K562 (cell line): ENCODE measurements at regions not wholly inside any gene's neighbourhood (a gene's known extent, or its start where the extent isn't known, plus 50 kb on each side); places are given as distances from the start of the nearest gene placed in this dataset.

Source experiments
- ATAC-seq: fragments of 200-7000 bp; cut with Tn5 transposase; 3 replicates; pipeline ENCODE4 v1.9.1; 2020; ENCODE audit warnings: moderate library complexity
- BruUV-seq: library from RNA; stranded (reverse); fragments of 400-500 nt; replicated peaks from 2 replicates; lab custom pipeline; 2021; lab: Mats Ljungman, UMichigan
- CTCF ChIA-PET: fragments of 300-600 bp; formaldehyde crosslinking; extraction: SDS; loops from one replicate; lab custom pipeline; 2021; ENCODE audit warnings: low intra/inter-chr PET ratio; lab: Yijun Ruan, JAX
- POLR2A ChIA-PET: fragments of 300-600, 350-650 bp; sonication (Branson Sonifier 250); formaldehyde crosslinking; extraction: SDS; loops from one replicate; lab custom pipeline; 2021; ENCODE audit warnings: antibody characterized with exemption, inconsistent platforms; lab: Yijun Ruan, JAX
- DNase-seq, 4 experiments: peaks; one replicate each; pipeline versions ENCODE4 v3.0.0 to v3.0.0-alpha.2; 2011 to 2018; ENCODE audit warnings: low spot score in 3 of 4, mixed read lengths in 3 of 4; ENCODE audit errors: extremely low read depth in 1 of 4
- FAIRE-seq: peaks from 2 replicates; lab custom pipeline; 2011; peaks lifted over from hg19 to GRCh38; lab: Jason Lieb, UNC
- H2AFZ ChIP-seq: 2 replicates; pipeline ENCODE4 v1.6.0; 2011; ENCODE audit warnings: low read depth, low read length, control low read depth, inconsistent platforms
- H3K27ac ChIP-seq: fragments of 200-600 bp; 3 replicates; pipeline ENCODE4 v1.8.0; 2011; ENCODE audit warnings: low read depth, mild to moderate bottlenecking, control low read depth, inconsistent platforms, low read length, moderate library complexity, mixed read lengths; ENCODE audit errors: extremely low read depth
- H3K27me3 ChIP-seq, 2 experiments: fragments of 300-600 bp in 1 of 2; 2 replicates in 1 of 2; 3 replicates in 1 of 2; pipeline versions ENCODE4 v1.6.0 to v1.8.0; 2011; ENCODE audit warnings: inconsistent platforms in 2 of 2, low read length in 2 of 2, mild to moderate bottlenecking in 1 of 2, mixed read lengths in 1 of 2, moderate library complexity in 1 of 2; ENCODE audit not compliant: control insufficient read depth in 2 of 2, insufficient read depth in 2 of 2
- H3K36me3 ChIP-seq: fragments of 300-600 bp; 3 replicates; pipeline ENCODE4 v1.8.0; 2011; ENCODE audit warnings: mild to moderate bottlenecking, low read length, inconsistent platforms; ENCODE audit not compliant: control insufficient read depth, insufficient read depth
- H3K4me1 ChIP-seq, 2 experiments: fragments of 200-600 bp in 1 of 2; replicated peaks in 1 of 2; 2 replicates in 1 of 2; 3 replicates in 1 of 2; pipeline versions ENCODE4 v1.5.1 to v1.8.0; 2011; ENCODE audit warnings: inconsistent platforms in 2 of 2, low read length in 2 of 2, mild to moderate bottlenecking in 1 of 2, mixed read lengths in 1 of 2, moderate library complexity in 1 of 2; ENCODE audit not compliant: control insufficient read depth in 2 of 2, insufficient read depth in 2 of 2
- H3K4me2 ChIP-seq: 2 replicates; pipeline ENCODE4 v1.6.1; 2011; ENCODE audit warnings: low read length, control low read depth, inconsistent platforms, mixed read lengths; ENCODE audit not compliant: insufficient read depth
- H3K4me3 ChIP-seq: fragments of 200-600 bp; sonication (generic), shearing (Covaris generic); 2 replicates; pipeline ENCODE4 v1.5.1; 2016; ENCODE audit warnings: control low read depth, inconsistent platforms
- H3K79me2 ChIP-seq: fragments of 200-600 bp; 3 replicates; pipeline ENCODE4 v1.8.0; 2011; ENCODE audit warnings: low read length, inconsistent platforms; ENCODE audit not compliant: control insufficient read depth, insufficient read depth
- H3K9ac ChIP-seq, 2 experiments: 2 replicates each; pipeline versions ENCODE4 v1.6.0 to v1.6.1; 2011; ENCODE audit warnings: low read depth in 2 of 2, low read length in 2 of 2, control low read depth in 1 of 2, inconsistent platforms in 1 of 2, mild to moderate bottlenecking in 1 of 2, mixed read lengths in 1 of 2; ENCODE audit not compliant: insufficient read depth in 1 of 2
- H3K9me1 ChIP-seq: one replicate; pipeline ENCODE4 v1.6.0; 2011; ENCODE audit warnings: inconsistent platforms, mild to moderate bottlenecking, low read length, moderate library complexity; ENCODE audit not compliant: control insufficient read depth, insufficient read depth
- H3K9me3 ChIP-seq: replicated peaks from 2 replicates; pipeline ENCODE4 v1.5.1; 2011; ENCODE audit warnings: low read depth, low read length, inconsistent platforms; ENCODE audit not compliant: control insufficient read depth, insufficient read depth
- H4K20me1 ChIP-seq: replicated peaks from 2 replicates; pipeline ENCODE4 v1.6.1; 2011; ENCODE audit warnings: low read length, inconsistent platforms, mixed read lengths; ENCODE audit not compliant: control insufficient read depth, insufficient read depth
- ATF1 ChIP-seq, 2 experiments: fragments of 450-650 bp in 1 of 2; IDR thresholded peaks; 2 replicates each; pipeline ENCODE4 v1.6.1; 2016; ENCODE audit warnings: missing compliant biosample characterization in 1 of 2, missing genetic modification characterization in 1 of 2
- CCAR2 ChIP-seq: fragments of 200-400 bp; formaldehyde crosslinking; IDR thresholded peaks from 2 replicates; pipeline ENCODE4 v1.6.1; 2017; ENCODE audit warnings: mild to moderate bottlenecking, low read depth, low read length
- FUS ChIP-seq: fragments of 200-400 bp; formaldehyde crosslinking; optimal IDR thresholded peaks from 2 replicates; pipeline ENCODE3; 2017; ENCODE audit warnings: low read depth, low read length
- HIVEP1 ChIP-seq: fragments of 250-450 bp; sonication (Bioruptor Pico); IDR thresholded peaks from 2 replicates; pipeline ENCODE4 v1.4.0; 2020; ENCODE audit warnings: mild to moderate bottlenecking
- HSF4 ChIP-seq: fragments of 250-450 bp; sonication (Bioruptor Pico); IDR thresholded peaks from 2 replicates; pipeline ENCODE4 v2.1.2; 2022; ENCODE audit warnings: mild to moderate bottlenecking, moderate library complexity, borderline replicate concordance
- SMC3 ChIP-seq: conservative IDR thresholded peaks from 2 replicates; pipeline ENCODE4 v1.6.1; 2011; ENCODE audit warnings: low read depth, low read length, improper control_type of control experiment; ENCODE audit not compliant: insufficient read depth
- ZNF197 ChIP-seq: fragments of 200-800 bp; sonication (Bioruptor generic); IDR thresholded peaks from 2 replicates; pipeline ENCODE4 v1.6.1; 2016; ENCODE audit warnings: low read depth, missing genetic modification characterization, missing compliant biosample characterization
- ZNF41 ChIP-seq: fragments of 250-450 bp; sonication (Bioruptor Pico); conservative IDR thresholded peaks from 2 replicates; pipeline ENCODE4 v1.4.0; 2020; ENCODE audit warnings: mild to moderate bottlenecking
- ZNF436 ChIP-seq: fragments of 250-450, 450-650 bp; sonication (Bioruptor Pico); formaldehyde crosslinking; IDR thresholded peaks from 2 replicates; pipeline ENCODE4 v1.7.0; 2020; ENCODE audit warnings: mild to moderate bottlenecking
- WGBS: fragments of 100-300 bp; shearing (Covaris generic); methylation state at CpG from one replicate; pipeline ENCODE4 v1.1.6; 2016; ENCODE audit warnings: low coverage, mixed read lengths; ENCODE audit not compliant: insufficient coverage; ENCODE audit errors: missing lambda C conversion rate; 5-methylcytosine and 5-hydroxymethylcytosine counted together
- in situ Hi-C: fragments of 300-500 bp; cut with MboI; formaldehyde crosslinking; loops from 4 replicates; pipeline ENCODE4 v1.15.0; 2018; ENCODE audit warnings: inconsistent platforms, mixed read lengths
- intact Hi-C: fragments of 100-400 bp; cut with micrococcal nuclease; formaldehyde crosslinking; loops from 2 replicates; pipeline ENCODE4 v1.14.2; 2022
- TF ChIP-seq, protein P1 (sequence below): fragments of 250-450 bp; sonication (Bioruptor Pico); IDR thresholded peaks from 2 replicates; pipeline ENCODE4 v1.5.0; 2021; ENCODE audit warnings: mild to moderate bottlenecking, moderate library complexity

DNA sequence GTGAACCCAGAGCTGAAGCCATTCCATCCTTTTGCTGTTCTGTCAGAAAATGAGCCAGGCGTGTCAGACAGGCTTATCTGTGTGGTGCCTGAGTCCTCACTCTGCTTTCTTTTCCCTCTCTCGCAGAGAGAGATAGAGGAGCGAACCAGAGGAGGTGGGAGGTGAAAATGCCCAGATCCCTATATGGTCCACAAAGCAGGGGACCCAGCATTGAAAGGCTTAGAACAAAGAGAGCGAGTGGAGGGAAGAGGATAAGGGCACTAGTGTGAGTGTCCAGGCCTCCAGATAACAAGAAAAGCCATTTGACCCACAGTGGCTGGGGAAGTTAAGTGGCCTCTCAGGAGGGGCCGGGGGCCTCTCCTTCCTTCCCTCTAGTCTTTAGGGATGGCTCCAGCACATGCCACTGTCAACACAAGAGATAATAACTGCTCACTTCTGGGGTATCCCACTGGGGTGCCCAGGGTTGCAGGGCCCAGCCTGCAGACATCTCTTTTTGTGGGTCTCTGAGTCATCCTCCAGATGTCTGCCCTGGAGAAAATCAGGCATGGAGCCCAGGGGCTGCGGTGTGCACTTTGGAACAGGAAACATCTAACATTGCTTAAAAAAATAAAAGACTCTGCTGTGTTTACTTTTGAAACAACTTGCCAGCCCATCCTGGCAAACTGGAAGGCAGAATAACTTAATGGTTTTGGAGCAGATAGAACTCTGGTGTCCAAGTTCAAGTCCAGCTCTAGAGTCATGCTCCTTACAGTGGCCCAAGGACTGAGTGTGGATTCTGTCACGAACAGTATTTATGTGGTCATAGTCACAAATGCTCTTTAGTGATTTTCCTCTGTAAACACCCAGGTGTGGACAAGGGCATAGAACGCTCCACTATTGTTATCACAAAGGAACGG, 189.5 kb downstream of the CXCL12 start:
- CTCF ChIA-PET: no interaction called here
- in situ Hi-C loops (no loop called here), intact Hi-C loops (no loop called here)
- Histone ChIP-seq H3K27me3 (peaks cover 0 to 26% of the 10 kb centered on the region in 2 experiments; a peak in 2 of 5 replicates), H4K20me1 (no peaks in the 10 kb centered on the region), H3K4me2 (no peak overlapping the region), H3K9me3 (no peaks in the 10 kb centered on the region), H3K27ac (no peak overlapping the region), H3K36me3 (no peaks in the 10 kb centered on the region), H3K9ac (no peak overlapping the region), H3K4me3 (no peak overlapping the region), H3K9me1 (no peaks in the 10 kb centered on the region), H2AFZ (no peak overlapping the region), H3K4me1 (no peaks in the 10 kb centered on the region), H3K79me2 (no peaks in the 10 kb centered on the region)
- no peak for ATAC-seq
- 3% methylated on average over 9 of the region's 9 CpGs for WGBS
- POLR2A ChIA-PET: no interaction called here
- BruUV-seq: no TSS peak
- no peak for DNase-seq
- TF ChIP-seq CCAR2 (no peak), SMC3 (0 out of 2 replicates have a peak, but pooled peaks have one; percentile 1), ZNF436 (CRISPR knock-in tag) (no peak), ZNF197 (no peak)
- FAIRE-seq: no peak

DNA sequence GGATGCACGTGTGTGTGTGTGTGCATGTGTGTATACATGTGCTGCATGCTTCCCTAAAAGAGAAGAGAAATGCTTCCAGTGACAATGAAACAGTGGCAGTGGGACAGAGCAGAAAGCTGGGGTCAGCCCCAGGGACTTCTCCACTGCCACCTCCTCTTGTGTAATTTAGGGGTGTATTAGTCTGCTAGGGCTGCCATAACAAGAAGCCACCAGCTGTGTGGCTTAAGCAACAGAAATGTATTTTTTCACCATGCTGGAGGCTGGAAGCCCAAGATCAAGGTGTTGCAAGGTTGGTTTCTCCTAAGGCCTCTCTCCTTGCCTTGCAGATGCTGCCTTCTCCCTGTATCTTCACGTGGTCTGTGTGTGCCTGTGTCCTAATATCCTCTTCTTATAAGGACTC, 190.5 kb downstream of the CXCL12 start:
- Histone ChIP-seq H3K4me1 (no peaks in the 10 kb centered on the region), H3K27me3 (peaks cover 0 to 19% of the 10 kb centered on the region in 2 experiments; a peak in 2 of 5 replicates), H3K36me3 (no peaks in the 10 kb centered on the region), H3K4me2 (no peak overlapping the region), H3K27ac (no peak overlapping the region), H3K79me2 (no peaks in the 10 kb centered on the region), H3K4me3 (no peak overlapping the region), H3K9me1 (no peaks in the 10 kb centered on the region), H4K20me1 (no peaks in the 10 kb centered on the region), H3K9ac (no peak overlapping the region), H2AFZ (no peak overlapping the region), H3K9me3 (no peaks in the 10 kb centered on the region)
- DNase-seq: no peak
- 0% methylated on average over 2 of the region's 2 CpGs for WGBS
- no peak for ATAC-seq
- ChIA-PET POLR2A (no interaction called here), CTCF (no interaction called here)
- no TSS peak for BruUV-seq
- FAIRE-seq: no peak
- intact Hi-C loops (no loop called here), in situ Hi-C loops (no loop called here)
- no peak for TF ChIP-seq ATF1 (CRISPR knock-in tag; IDR thresholded peaks at IDR 0.05)
- no peak for TF ChIP-seq ATF1 (tag; IDR thresholded peaks at IDR 0.05)
- TF ChIP-seq, protein P1, sequence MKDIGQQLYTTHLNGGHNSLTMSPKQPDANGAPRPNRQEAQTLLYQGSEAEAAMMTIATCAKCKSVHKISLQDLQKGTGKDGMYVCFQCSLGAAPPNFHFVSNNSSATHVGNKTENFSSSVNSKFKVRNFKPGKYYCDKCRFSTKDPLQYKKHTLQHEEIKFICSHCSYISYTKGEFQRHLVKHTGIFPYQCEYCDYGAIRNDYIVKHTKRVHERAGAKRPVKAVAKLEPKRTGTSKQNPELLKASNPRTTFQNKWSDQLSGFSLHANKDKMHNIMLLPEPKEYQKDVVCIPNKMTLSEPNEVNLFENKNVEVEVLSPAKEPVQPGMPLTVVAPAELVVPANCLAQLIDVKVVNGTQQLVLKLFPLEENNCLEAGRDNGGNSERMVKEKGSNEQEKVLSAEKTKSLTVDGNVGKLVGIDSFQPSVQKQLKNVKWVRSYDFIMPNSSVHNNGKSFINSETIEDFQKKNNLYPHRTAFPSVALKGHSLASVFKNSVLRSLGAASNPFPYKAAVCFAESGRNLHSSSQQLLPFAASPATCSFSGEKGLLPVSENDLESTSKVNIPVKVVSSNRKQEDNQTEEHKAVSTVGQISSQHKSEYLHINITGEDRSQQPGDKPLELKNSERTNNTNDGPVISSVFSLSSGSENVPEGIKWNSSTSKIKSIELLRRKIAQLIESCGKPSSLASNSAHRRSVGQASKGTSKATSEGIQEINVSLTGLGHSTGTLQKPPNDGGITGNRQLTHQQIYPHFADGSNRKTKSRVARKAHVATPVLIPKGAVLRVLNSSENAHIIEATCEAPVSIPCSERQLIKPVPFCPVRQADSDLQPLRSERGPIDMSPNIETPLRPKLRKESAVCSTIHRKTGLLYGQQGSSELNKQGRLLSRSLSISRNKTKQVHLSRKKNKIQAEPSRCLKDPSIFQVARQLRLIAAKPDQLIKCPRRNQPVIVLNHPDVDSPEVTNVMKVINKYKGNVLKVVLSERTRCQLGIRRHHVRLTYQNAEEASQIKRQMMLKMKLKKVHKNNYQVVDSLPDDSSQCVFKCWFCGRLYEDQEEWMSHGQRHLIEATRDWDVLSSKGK (CRISPR knock-in tag): no peak
- TF ChIP-seq HIVEP1 (CRISPR knock-in tag): no peak
- TF ChIP-seq HSF4 (CRISPR knock-in tag): no peak
- no peak for TF ChIP-seq ZNF41 (CRISPR knock-in tag)
- TF ChIP-seq FUS: no peak
